ENCODE measurements at regions not wholly inside any gene's neighbourhood (a gene's known extent, or its start where the extent isn't known, plus 50 kb on each side); places are given as distances from the start of the nearest gene placed in this dataset.

DNA sequence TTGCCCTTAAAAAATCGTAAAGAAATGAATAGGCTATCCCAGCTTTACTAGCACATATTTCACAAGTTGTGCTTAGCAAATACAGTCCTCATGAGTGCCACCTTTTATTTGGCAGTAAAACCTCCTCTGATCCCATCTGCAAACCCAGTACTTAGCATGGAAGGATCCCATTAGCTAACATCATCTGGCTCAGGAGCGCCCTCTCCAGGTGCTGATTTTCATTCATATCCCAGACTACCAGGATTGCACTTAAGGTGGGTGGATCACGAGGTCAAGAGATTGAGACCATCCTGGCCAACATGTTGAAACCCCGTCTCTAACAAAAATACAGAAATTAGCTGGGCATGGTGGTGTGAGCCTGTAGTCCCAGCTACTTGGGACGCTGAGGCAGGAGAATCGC lies 76.1 kb upstream of the PAX6 start:
- peak; percentile 38 for DNase-seq

DNA sequence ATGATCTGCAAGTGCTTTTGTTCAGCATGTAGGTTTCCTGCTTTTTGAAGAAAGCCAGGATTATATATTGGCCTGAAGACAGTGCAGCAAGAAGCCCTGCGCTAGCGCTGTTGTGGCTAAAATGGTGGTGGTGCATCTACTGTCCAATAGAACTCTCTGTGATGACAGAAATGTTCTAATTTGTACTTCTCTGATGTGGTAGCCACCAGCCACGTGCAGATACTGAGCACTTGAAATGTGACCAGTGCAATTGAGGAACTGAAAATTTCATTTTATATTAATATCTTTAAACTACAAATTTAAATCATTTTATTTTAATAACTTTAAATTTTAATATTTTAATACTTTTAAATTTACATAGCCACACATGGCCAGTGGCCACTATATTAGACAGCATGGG lies 73.0 kb upstream of the PAX6 start:
- DNase-seq, result no peak

DNA sequence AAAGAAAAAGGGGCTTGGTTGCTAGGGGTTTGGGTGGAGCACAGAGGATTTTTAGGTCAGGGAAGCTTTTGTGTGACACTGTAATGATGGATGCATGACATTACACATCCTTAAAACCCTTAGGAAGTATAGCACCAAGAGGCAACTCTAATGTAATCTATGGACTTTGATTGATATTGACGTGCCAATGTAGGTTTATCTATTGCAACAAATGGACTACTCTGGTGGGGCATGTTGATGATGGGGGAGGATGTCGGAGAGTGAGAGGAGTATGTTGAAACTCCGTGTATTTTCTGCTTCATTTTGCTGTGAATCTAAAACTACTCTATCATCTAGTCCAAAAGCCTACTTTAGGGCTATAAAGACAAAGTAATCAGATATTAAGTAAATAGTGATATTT lies 72.3 kb upstream of the PAX6 start:
- DNase-seq, result no peak

DNA sequence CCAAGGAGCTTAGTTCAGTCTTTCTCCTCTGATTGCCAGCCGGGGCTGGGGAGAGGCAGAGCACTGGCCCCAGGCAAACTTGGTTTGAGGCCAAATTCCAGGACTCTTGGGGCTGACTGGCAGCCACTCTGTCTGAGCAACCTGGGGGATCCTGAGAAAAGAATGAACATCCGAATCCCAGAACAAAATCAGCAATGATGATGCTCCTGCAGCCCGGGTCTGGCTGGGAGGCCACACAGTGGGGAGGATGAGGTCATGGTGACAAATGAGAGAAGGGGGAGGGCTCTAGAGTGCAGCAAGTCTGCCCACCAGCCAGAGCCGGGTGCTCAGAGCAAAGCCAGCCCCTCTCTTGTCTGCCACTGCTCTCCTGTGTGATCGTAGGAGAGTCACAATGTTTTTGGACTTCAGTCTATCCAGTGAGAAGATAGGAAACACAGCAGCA lies 71.8 kb upstream of the PAX6 start:
- DNase-seq, result no peak

DNA sequence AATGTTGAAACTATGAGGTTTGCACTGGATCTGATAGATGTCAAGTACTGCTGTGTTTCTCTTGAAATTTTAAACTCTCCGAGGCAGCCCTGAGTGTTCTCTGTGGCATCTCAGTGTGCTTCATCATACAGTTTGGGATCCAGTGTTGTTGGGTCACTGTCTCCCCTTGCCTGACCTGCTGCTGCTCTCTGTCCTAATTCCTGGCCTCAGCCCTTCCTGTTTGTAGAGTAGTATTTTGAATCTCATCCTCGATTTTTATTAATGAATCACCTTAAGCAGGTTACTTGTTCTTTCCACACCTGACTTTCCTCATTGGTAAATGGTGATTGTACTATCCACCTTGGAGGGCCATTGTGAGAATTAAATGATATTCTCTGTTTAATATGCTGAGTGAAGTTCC lies 70.7 kb upstream of the PAX6 start:
- no peak for DNase-seq

DNA sequence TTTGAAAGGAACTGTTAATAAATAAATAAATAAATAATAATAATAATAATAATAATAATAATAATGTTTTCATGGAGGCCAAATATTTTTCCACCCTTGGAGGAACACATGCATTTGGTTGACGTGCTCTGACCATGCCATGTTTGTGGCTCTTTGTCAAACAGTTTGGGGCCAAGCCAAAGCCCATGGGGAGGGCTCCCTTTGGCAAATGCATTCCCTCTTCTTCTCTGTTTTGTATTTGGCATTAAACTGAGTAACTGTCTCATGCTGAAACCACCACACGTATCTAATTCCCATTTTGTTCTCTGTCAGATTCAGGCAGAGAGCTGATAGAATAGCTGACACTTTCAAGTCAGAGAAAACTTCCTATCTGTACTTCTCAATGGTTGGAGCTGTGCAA lies 68.6 kb upstream of the PAX6 start:
- no peak for DNase-seq

DNA sequence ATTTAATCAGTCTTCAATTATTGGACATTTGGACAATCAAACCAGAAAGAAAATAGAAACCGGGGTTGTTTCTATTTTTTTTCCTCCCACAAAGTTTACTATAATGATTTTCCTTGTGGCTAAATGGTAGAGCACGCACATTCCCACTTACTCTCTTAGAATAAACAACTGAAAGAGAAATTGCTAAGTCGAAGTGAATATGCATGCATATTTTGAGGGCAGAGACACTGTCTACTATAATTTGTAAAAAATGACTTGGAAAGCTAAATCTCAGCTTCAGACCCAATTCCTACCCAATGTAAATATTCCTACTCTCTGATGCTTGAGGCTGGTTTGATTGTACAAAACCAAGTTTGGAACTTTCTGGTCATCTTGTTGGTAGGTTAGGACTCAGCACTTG lies 66.7 kb upstream of the PAX6 start:
- no peak for DNase-seq

DNA sequence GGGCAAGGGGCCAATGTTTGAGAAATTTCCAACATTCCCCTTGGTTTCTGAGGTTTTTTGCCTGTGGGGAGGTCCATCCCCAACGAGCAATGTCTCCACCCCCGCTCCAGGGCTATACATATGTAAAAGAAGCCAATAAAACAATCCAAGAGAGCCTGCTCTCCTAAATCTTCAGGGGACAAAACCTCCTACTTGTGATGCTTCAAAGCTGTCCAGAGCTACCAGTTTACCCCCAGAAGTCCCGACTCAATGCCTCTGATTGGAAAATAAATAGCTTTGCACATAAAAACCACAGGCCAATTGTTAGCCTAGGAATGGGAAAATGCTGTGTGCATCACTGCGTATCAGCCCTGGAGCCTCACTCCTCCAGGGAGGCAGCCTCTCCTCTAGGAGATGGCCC lies 66.0 kb upstream of the PAX6 start:
- no peak for DNase-seq

DNA sequence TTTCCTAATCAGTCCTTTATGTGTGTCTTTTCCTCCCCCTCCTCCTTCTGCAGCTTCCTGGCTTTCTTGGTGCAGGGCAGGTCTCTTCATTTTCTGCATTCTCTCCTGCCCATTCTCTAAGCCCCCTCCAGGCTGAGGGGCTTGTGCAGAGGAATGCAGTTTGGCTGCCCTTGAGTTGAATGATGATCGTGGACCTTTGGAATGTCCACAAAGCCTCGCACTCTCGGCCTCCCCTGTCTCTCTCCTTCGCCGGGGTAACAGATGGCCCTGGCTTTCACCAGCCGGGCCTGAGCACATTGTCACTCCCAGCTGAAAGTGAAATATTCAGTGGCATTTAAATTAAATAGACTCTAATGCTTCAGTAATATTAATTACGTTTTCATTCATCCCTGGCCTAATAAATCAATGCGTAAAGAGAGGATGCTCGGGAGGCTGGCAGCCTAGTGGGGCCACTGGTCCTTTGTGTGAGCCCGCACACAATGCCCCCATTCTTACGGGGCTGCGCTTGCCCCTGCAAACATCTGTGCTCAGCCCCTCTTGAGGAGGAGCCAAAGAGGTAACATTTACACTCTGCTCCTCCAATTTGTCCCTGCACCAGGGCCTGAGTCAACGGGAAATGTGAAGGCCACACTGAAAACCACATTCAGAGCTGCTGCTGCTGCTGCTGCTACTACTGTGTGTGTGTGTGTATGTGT lies 64.9 kb upstream of the PAX6 start:
- no peak for DNase-seq

DNA sequence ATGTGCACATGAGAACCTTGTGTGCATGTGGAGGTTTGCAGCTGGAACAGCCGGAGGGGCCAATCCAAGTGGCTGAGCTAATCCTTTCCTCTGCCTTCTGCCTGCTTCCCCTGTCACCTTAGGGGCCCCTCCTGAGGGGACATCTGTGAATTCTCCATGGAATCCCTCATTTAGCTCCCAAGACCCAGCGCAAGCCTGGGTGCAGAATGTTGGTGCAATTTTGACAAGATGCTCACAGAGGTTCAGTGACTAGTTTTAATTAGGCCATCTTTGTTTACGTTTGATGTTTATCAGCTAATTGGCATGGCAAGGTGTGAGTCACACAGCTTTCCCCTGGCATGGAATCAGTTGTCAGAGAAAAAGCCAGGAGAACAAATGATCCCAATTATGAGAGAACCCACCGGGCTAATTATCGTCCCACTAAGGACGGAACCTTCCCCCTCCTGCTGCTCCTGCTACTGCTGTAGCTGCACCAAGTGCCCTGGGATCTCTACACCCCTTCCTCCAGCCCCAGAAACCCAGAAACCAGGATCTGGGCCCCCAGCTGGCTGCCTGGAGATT lies 63.6 kb upstream of the PAX6 start:
- DNase-seq, result no peak

DNA sequence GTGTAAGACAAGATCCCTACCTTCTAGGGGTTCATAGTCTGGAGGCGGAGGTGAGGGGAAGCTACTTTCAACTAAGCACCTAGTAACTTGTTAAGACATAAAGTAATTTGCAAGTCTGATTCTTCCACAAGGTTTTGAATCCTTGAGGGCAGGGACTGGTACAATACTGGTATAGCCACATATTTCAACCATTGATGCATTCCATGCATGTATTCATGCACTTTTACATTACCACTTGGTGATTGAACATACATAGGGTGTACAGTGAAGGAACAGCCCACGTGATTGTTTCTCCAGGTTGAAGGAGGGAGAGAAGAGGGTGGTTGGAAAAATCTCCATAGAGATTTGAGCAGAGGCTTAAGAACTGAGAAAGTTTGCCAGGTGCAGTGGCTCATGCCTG lies 62.0 kb upstream of the PAX6 start:
- no peak for DNase-seq

DNA sequence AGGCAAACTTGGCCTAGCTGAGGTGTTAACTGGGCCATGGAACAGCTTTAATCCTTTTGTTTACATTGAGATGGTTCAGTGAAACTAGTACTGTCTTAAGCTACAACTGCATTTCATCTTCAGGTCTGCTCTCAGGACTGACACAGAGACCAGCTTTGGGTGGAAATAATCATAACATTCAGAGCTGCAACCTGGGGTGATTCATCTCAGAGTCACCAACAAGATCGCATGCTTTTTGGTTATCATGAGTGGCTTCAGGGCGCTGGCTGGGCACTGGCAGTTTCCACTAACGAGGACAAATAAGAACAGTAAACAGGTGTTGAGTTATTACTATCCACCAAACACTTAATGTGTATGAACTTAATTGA lies 60.9 kb upstream of the PAX6 start:
- no peak for DNase-seq

DNA sequence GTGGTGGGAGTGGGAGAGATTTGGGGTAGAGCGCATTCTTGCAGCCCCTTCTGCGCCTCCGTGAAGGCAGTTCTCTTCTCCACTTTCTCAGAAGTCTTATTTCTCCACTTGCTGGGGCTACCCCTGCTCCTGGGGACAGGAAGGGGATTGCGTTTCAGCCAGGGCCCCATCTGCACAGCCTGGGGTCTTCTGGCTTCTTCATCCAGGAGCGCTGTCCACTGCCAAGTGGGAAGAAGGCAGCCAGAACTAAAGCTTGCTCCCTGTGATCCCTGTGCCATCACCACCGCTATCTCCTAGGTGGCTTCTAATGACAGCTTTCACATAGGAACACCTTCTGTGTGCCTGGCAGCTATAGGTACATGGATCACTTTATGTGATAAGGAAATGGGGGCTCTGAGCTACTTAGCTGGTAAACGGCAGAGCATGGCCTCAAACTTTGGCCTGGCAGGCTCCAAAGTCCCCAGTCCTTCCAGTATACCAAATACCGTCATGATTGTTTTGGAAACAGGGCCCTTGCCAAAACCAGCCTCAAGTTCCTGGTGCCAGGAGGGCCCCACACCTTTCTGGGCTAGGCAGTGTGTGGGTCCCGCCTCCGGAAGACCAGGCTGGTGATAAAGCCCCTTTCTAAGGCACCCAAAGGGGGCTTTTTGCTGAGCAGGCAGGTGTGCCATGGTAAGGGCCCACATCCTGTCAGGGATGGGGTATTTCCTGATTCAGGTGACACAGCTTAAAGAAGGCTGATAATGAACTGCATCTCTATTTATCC lies 60.4 kb upstream of the PAX6 start:
- DNase-seq, result no peak

DNA sequence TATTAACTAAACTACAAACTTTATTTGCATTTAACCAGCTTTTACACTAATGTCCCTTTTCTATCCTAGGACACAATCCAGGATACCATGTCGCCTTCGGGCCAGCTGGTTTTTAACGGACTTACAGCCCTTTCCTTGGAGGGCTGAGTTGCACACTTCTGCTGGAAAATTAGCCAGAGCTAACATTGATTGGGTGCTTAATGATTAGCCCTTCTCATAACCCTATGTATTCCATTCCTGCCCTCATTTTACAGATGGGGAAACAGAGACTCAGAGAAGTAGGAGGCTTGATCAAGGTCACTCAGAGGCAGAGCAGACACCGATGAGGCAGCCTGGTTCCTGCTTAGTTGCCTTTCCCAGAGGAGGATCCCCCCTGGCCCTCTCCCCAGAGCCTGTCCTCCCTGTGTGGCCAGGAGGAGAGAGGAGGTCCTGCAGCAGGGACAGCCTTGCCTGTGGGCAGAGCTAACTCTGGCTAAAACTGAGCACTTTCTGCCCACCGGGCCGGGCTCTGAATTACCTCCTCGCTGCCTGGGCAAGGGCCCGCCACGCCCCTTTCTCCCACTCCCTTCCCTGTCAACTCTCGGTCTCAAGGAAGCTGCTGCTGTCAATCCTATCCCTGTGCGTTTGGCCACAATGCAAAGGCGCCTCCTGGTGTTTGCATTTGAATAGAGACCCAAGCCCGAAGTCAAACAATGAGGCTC lies 59.6 kb upstream of the PAX6 start:
- DNase-seq, result peak; percentile 43

DNA sequence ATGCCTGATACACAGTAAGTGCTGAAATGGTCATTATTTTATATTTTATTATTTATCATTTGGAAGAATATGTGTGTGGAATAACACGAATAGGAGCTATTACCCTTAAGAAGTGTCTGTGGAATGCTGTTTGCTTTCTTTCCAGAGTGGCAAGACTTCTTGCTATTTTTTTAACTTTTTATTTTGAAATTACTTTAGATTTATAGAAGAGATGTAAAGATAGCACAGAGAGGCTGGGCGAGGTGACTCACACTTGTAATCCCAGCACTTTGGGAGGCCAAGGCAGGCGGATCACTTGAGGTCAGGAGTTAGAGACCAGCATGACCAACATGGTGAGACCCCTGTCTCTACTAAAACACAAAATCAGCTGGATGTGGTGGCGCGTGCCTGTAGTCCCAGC lies 58.9 kb upstream of the PAX6 start:
- no peak for DNase-seq

DNA sequence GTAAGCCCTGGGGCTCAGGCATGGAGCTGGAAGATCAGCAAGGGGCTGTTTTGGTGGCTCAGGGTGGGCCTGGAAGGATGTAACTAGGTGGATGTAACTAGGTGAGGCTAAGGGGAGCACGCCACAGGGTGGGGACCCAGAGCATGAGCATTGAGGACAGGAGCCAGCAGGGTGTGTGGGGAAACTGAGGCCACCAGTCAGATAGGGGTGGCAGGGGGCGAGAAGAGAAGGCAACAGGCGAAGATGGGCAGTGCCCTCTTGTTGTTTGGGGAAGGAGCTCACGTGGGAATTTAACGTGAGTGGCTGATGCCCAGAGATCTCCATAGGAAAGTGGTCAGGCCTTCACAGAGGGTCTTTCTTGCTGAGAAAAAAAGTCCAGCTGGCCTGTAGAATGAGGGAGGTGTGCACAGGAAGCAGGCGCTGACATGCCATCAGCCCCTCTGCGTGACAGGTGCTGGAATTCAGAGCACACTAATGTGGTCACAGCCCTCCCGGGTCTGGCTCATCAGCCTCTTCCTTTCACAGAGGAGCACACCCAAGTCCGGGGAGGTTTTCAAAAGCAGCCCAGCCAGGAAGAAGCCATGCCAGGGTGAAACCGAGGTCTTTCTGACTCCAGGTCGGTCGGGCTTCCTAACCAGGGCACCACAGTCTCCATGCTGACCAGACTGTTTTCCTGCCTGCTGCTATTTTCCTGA lies 54.6 kb upstream of the PAX6 start:
- no peak for DNase-seq

DNA sequence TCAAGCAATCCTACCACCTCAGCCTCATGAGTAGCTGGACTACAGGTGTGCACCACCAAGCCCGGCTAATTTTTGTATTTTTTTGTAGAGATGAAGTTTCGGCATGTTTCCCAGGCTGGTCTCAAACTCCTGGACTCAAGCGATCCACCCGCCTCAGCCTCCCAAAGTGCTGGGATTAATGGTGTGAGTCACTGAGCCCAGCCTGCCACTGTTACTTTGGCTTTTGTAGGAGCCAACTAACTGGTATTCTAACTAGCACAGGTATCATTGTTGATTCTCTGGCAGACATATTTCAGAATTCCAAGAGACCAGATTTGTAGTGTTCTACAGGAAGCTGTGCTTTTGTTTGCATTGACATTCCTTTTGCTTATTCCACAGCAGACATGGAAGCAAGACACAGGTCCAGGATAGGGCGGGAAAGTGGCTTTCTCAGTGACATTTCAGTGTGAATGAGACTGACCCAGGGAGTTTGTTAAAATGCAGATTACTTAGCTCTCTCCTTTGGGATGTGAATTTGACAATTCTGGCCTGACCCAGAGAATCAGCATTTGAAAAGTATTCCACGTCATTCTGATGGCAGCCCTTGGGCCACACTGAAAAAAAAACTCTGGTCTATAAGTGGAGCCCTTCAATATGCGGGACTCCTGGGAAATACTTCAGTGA lies 52.2 kb upstream of the PAX6 start:
- DNase-seq, result no peak

DNA sequence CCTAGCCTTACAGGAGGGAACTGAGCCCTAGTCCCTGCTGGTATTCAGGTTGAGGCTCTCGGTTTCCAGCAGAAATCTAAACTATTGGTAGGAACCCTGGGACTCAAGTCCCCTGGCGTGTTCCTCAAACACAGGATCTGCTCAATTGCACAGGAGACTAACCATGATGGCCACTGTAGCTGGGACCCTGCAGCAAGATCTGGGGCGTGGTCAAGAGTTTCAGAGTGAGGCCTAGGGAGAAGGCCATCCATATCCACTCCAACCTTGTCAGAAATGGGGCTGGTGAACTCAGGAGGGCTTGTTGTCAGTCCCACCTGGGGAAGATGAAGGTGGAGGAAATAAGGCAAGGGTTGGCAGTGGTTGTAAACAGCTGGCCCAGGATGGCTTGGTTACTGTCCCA lies 49.9 kb upstream of the PAX6 start:
- no peak for DNase-seq
